ENCODE measurements at regions not wholly inside any gene's neighbourhood (a gene's known extent, or its start where the extent isn't known, plus 50 kb on each side); places are given as distances from the start of the nearest gene placed in this dataset.
"Not testable (repeated sequence)": the region's sequence is repeated elsewhere in the genome, so short reads cannot be mapped to it uniquely, and the experiment has no call there.

- no peak for ATAC-seq
- DNase-seq (ENCODE audit: low spot score in 2 of 2) = no peak
- H3K36me3 Mint-ChIP-seq = no peaks in the 10 kb centered on the region
- no peak overlapping the region for H3K27ac Mint-ChIP-seq
- H3K9me3 Mint-ChIP-seq = no peaks in the 10 kb centered on the region
Measured at GRCh38 chr10:84845628-84846261, 517.4 kb downstream of the CCSER2 start.

DNA sequence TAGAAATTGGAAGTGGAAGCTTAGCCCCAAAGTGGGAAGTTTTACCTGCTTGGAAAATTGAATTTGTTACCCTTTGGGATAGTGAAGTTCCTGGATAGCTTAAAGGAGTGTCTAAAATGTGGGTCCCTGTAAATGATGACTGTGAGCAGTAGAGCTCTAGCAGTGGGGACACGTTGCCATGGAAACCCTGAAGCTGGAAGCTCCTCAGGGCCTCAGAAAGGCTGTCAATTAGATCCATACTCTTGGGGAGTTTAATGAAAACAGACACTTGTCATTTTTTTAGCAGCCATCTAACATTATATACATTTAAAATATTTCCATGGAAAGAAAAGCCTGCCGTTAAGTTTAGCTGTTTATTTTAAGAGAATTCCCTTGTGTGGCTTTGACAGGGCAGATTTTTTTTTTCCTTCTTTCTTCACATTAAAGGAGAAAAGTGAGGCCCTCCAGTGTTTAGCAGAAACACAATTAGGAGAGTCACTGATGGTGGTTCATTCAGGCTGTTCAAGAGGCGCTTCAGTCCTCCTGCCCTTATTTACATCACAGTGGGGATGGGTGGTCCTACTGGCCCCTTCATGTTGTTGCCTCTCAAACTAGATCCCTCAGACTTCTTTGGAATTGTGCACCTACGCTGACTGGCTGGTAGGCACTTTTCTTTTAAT, 518.4 kb downstream of the CCSER2 start:
- Mint-ChIP-seq H3K36me3 (no peaks in the 10 kb centered on the region), H3K9me3 (no peaks in the 10 kb centered on the region), H3K27ac (no peak overlapping the region)
- DNase-seq (ENCODE audit: low spot score in 2 of 2) (no peak), ATAC-seq (no peak)

DNA sequence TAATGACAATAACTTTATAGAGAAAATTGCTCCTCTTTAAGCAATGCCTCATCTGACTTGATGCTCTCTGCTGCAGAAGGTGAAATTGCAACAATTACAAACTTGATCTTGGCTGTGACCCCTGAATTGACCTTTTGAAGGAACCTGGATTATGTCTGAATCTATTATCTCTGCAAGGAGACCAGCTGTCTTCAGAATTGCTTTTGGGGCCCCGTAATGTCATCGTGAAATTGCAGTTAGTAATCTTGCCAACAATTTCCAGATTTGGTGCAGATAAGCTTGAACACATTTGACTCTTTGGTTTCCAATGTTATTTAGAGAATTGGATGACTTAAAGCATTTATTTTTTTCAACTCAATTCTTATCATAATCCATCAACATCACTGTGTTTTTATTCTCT, 520.6 kb downstream of the CCSER2 start:
- Mint-ChIP-seq H3K27ac (no peak overlapping the region), H3K9me3 (no peaks in the 10 kb centered on the region)

DNA sequence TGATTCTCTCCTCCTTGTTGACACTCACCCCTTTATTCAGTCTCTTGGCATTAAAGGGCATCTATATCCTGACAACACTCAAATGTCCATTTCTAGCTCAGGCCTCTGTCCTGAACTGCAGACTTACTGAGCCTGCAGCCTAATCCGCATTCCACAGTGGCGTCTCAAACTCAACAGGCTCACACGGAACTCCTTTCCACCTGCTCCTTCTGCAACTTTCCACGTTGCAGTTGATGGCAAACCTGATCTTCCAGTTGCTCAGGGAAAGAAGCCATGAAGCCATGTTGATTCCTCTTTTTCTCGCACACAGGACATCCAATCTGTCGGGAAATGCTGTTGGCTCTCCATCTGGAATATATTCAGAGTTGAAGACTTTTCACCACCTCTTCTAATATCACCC, 522.4 kb downstream of the CCSER2 start:
- no peak for DNase-seq (ENCODE audit: low spot score in 2 of 2)
- Mint-ChIP-seq H3K9me3 (no peaks in the 10 kb centered on the region), H3K36me3 (no peaks in the 10 kb centered on the region), H3K27ac (no peak overlapping the region)
- no peak for ATAC-seq

More for the DNA sequence above, 520.6 kb downstream of the CCSER2 start:
- ATAC-seq (no peak), DNase-seq (ENCODE audit: low spot score in 2 of 2) (no peak)
- no peaks in the 10 kb centered on the region for H3K36me3 Mint-ChIP-seq

- DNase-seq (ENCODE audit: low spot score in 2 of 2) (no peak), ATAC-seq (no peak)
- no peak overlapping the region for H3K27ac Mint-ChIP-seq
- H3K9me3 Mint-ChIP-seq = peaks cover under 1% of the 10 kb centered on the region in 2 donors
- no peaks in the 10 kb centered on the region for H3K36me3 Mint-ChIP-seq
Measured at GRCh38 chr10:84854439-84854838, 526.0 kb downstream of the CCSER2 start.

- peaks cover 2% of the 10 kb centered on the region in 2 donors for H3K36me3 Mint-ChIP-seq
- H3K27ac Mint-ChIP-seq = no peak overlapping the region
- ATAC-seq (no peak), DNase-seq (ENCODE audit: low spot score in 2 of 2) (no peak)
- peaks cover 4 to 6% of the 10 kb centered on the region in 2 donors for H3K9me3 Mint-ChIP-seq
Measured at GRCh38 chr10:84860855-84861254, 532.5 kb downstream of the CCSER2 start.

- ATAC-seq = no peak
- Mint-ChIP-seq H3K9me3 (peaks cover 8 to 11% of the 10 kb centered on the region in 2 donors), H3K36me3 (peaks cover 6 to 7% of the 10 kb centered on the region in 2 donors)
Measured at GRCh38 chr10:84862551-84862950, 534.2 kb downstream of the CCSER2 start.

DNA sequence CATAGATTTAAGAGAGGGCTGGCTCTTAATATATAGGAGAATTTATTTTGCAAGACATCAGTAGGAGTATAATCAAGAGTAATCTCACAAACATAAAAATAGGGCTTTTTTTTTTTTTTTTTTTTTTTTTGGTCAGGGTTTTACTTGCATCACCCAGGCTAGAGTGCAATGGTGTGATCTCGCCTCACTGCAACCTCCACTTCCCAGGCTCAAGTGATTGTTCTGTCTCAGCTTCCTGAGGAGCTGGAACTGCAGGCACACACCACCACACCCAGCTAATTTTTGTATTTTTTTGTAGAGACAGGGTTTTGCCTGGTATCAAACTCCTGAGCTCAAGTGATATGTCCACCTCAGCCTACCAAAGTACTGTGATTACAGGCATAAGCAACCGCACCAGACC, 535.3 kb downstream of the CCSER2 start:
- Mint-ChIP-seq H3K9me3 (peaks cover 8 to 11% of the 10 kb centered on the region in 2 donors), H3K36me3 (peaks cover 6 to 7% of the 10 kb centered on the region in 2 donors), H3K27ac (no peak overlapping the region)
- DNase-seq (ENCODE audit: low spot score in 2 of 2) (no peak), ATAC-seq (no peak)

More at GRCh38 chr10:84862551-84862950, 534.2 kb downstream of the CCSER2 start:
- no peak overlapping the region for H3K27ac Mint-ChIP-seq
- no peak for DNase-seq (ENCODE audit: low spot score in 2 of 2)

GRCh38 chr10:84876116-84876999, 548.0 kb downstream of the CCSER2 start:
- Mint-ChIP-seq H3K9me3 (no peaks in the 10 kb centered on the region), H3K36me3 (no peaks in the 10 kb centered on the region), H3K27ac (no peak overlapping the region)
- DNase-seq (ENCODE audit: low spot score in 2 of 2) = no peak
- ATAC-seq = no peak

GRCh38 chr10:84879991-84880390, 551.6 kb downstream of the CCSER2 start:
- no peak for ATAC-seq
- Mint-ChIP-seq H3K9me3 (no peaks in the 10 kb centered on the region), H3K27ac (no peak overlapping the region), H3K36me3 (no peaks in the 10 kb centered on the region)
- DNase-seq (ENCODE audit: low spot score in 2 of 2) = no peak

DNA sequence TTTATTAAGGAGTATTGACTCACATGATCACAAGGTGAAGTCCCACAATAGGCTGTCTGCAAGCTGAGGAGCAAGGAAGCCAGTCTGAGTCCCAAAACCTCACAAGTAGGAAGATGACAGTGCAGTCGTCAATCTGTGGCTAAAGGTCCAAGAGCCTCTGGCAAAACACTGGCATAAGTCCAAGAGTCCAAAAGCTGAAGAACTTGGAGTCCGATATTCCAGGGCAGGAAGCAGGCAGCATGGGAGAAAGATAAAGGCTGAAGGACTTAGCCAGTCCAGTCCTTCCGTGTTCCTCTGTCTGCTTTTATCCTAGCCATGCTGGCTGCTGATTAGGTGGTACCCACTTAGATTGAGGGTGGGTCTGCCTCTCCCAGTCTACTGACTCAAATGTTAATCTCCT, 553.3 kb downstream of the CCSER2 start:
- not testable (repeated sequence) for H3K27ac Mint-ChIP-seq; DNase-seq (ENCODE audit: low spot score in 2 of 2); ATAC-seq; H3K36me3 Mint-ChIP-seq; H3K9me3 Mint-ChIP-seq

GRCh38 chr10:84890706-84891105, 562.3 kb downstream of the CCSER2 start:
- ATAC-seq (no peak), DNase-seq (ENCODE audit: low spot score in 2 of 2) (no peak)
- Mint-ChIP-seq H3K36me3 (no peaks in the 10 kb centered on the region), H3K9me3 (no peaks in the 10 kb centered on the region), H3K27ac (no peak overlapping the region)

DNA sequence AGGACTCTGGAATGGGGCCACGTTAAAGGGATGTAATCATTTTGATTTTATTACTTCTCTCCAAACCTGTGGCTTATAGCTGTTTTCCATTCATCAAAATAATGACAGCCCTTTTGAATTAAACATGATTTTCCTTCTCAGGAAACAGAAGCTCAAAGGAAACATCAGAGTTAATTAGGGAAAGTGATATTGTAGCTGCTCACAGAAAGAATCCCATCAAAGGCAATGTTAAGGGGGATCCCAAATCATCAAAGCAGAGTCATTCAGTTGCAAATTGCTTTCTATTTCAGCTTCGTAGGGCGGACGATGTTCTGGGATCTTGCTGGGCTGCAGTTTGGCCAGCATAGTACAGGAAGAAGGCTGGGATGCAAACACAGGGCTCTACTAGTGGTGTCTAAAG, 563.2 kb downstream of the CCSER2 start:
- ATAC-seq = no peak
- H3K27ac Mint-ChIP-seq = no peak overlapping the region
- DNase-seq (ENCODE audit: low spot score in 2 of 2) = no peak
- H3K9me3 Mint-ChIP-seq = no peaks in the 10 kb centered on the region
- no peaks in the 10 kb centered on the region for H3K36me3 Mint-ChIP-seq

DNA sequence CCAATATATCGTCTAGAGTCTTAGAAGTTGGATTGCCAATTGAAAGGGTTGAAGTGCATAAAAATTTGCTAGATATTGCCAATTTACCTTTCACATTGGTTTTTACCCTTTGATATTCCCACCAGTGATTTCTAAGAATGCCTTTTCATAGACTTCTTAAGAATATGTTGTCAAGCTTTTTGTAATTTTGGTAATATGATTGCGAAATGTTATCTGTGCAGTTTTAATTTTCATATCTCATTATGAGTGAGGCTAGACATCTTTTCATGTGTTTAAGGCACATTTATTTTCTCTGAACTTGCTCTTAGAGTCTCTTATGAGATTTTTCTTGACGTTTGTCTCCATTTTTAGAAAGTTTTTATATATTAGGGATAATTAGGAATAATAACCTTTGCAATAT, 567.2 kb downstream of the CCSER2 start:
- no peaks in the 10 kb centered on the region for H3K9me3 Mint-ChIP-seq
- ATAC-seq (no peak), DNase-seq (ENCODE audit: low spot score in 2 of 2) (no peak)
- no peaks in the 10 kb centered on the region for H3K36me3 Mint-ChIP-seq
- H3K27ac Mint-ChIP-seq = no peak overlapping the region

DNA sequence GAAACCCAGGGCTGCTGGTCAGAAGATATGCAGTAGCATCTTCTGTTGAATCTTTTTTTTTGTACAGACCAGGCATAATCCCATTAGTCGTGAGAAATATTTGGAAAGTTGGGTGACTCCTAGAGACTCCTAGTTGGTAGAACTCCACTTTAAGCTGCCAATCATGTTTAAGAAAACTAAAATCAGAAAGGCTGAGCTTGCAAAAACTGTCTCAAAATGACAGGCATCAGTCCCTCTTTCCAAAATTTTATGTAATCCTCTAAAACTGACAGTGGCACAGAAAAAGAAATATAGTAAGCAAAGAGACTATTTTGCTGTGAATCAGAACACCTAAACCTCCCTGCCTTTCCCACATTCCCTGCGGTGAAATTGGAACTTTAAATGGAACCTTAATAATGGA, 568.5 kb downstream of the CCSER2 start:
- ATAC-seq = no peak
- Mint-ChIP-seq H3K27ac (no peak overlapping the region), H3K36me3 (no peaks in the 10 kb centered on the region)

GRCh38 chr10:84899268-84899667, 570.9 kb downstream of the CCSER2 start:
- no peaks in the 10 kb centered on the region for H3K36me3 Mint-ChIP-seq
- DNase-seq (ENCODE audit: low spot score in 2 of 2) (no peak), ATAC-seq (no peak)
- H3K9me3 Mint-ChIP-seq = no peaks in the 10 kb centered on the region
- H3K27ac Mint-ChIP-seq = no peak overlapping the region

More for the DNA sequence above, 568.5 kb downstream of the CCSER2 start:
- H3K9me3 Mint-ChIP-seq = no peaks in the 10 kb centered on the region
- no peak for DNase-seq (ENCODE audit: low spot score in 2 of 2)

DNA sequence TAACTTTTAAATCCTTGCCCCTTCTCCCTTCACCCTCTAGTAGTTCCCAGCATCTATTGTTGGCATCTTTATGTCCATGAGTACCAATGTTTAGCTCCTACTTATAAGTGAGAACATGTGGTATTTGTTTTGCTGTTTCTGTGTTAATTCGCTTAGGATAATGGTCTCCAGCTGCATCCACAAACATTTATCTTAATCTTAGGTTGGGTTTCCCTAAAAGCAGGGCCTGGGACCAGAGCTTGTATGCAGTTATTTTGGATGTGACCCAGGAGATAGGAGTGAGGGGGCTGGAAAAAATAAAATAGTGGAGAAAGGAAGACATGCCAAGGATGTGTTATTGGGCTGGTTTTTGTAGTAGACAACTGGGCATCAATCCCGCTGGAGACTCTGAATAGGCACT, 571.8 kb downstream of the CCSER2 start:
- Mint-ChIP-seq H3K36me3 (no peaks in the 10 kb centered on the region), H3K9me3 (peaks cover 0 to 4% of the 10 kb centered on the region in 2 donors), H3K27ac (no peak overlapping the region)
- DNase-seq (ENCODE audit: low spot score in 2 of 2) (no peak), ATAC-seq (no peak)

All from activated naive CD4-positive, alpha-beta T cell treated with anti-CD3 and anti-CD28 coated beads, Interleukin-2, amount 50 U/mL, for 72 hours (primary cell).